DND-41 (cell line): ENCODE measurements at regions not wholly inside any gene's neighbourhood (a gene's known extent, or its start where the extent isn't known, plus 50 kb on each side); places are given as distances from the start of the nearest gene placed in this dataset.

Source experiments
- ATAC-seq: fragments of 200-7000 bp; cut with Tn5 transposase; 3 replicates; pipeline ENCODE4 v1.9.1; 2021; ENCODE audit warnings: low read depth; ENCODE audit not compliant: insufficient read depth
- DNase-seq: peaks from one replicate; pipeline ENCODE4 v3.0.0-alpha.2; 2020
- H2AFZ ChIP-seq: 2 replicates; pipeline ENCODE4 v1.6.0; 2012; ENCODE audit warnings: low read depth, low read length
- H3K27ac ChIP-seq: 2 replicates; pipeline ENCODE4 v1.5.1; 2012; ENCODE audit warnings: low read length, inconsistent platforms
- H3K27me3 ChIP-seq: fragments of 200-600 bp; sonication (generic); 2 replicates; pipeline ENCODE4 v1.6.0; 2012; ENCODE audit warnings: low read length, mild to moderate bottlenecking, inconsistent platforms; ENCODE audit not compliant: insufficient read depth, poor library complexity
- H3K36me3 ChIP-seq: 2 replicates; pipeline ENCODE4 v1.5.1; 2012; ENCODE audit warnings: low read length, inconsistent platforms; ENCODE audit not compliant: insufficient read depth
- H3K4me1 ChIP-seq: 2 replicates; pipeline ENCODE4 v1.5.1; 2012; ENCODE audit warnings: mild to moderate bottlenecking, low read length; ENCODE audit not compliant: insufficient read depth
- H3K4me2 ChIP-seq: 2 replicates; pipeline ENCODE4 v1.6.0; 2012; ENCODE audit warnings: mild to moderate bottlenecking, moderate library complexity, low read length, inconsistent platforms; ENCODE audit not compliant: insufficient read depth
- H3K4me3 ChIP-seq, 2 experiments: fragments of 200-600 bp in 1 of 2; shearing (Covaris generic) in 1 of 2; 2 replicates each; pipeline ENCODE4 v1.5.1; 2012 to 2016; ENCODE audit warnings: inconsistent platforms in 2 of 2, low read length in 2 of 2, mild to moderate bottlenecking in 2 of 2, low read depth in 1 of 2, moderate library complexity in 1 of 2
- H3K79me2 ChIP-seq: 2 replicates; pipeline ENCODE4 v1.6.0; 2012; ENCODE audit warnings: low read length, inconsistent platforms; ENCODE audit not compliant: insufficient read depth
- H3K9ac ChIP-seq: 2 replicates; pipeline ENCODE4 v1.6.0; 2012; ENCODE audit warnings: low read depth, mild to moderate bottlenecking, inconsistent platforms, low read length, moderate library complexity
- H3K9me3 ChIP-seq: 2 replicates; pipeline ENCODE4 v1.5.1; 2012; ENCODE audit warnings: low read length, moderate library complexity, mild to moderate bottlenecking, inconsistent platforms; ENCODE audit not compliant: insufficient read depth, severe bottlenecking
- H4K20me1 ChIP-seq: 2 replicates; pipeline ENCODE4 v1.6.0; 2012; ENCODE audit warnings: low read length; ENCODE audit not compliant: insufficient read depth
- CTCF ChIP-seq: IDR thresholded peaks from 2 replicates; pipeline ENCODE4 v1.5.1; 2012; ENCODE audit warnings: borderline replicate concordance, low read length, moderate library complexity, mild to moderate bottlenecking; ENCODE audit not compliant: poor library complexity, severe bottlenecking; ENCODE audit errors: extremely low read depth
- EZH2 ChIP-seq: IDR thresholded peaks from 3 replicates; pipeline ENCODE4 v1.6.1; 2012; ENCODE audit warnings: borderline replicate concordance, low read depth, mild to moderate bottlenecking, moderate library complexity, low read length, inconsistent platforms; ENCODE audit not compliant: severe bottlenecking

GRCh38 chr6:14431385-14432330 lies 314.1 kb downstream of the CD83 start:
- no peaks in the 10 kb centered on the region for H3K36me3 ChIP-seq
- no peak overlapping the region for H3K4me3 ChIP-seq
- H3K27ac ChIP-seq, result no peak overlapping the region
- TF ChIP-seq CTCF (no peak), EZH2 (no peak)
- no peaks in the 10 kb centered on the region for H3K27me3 ChIP-seq
- H3K4me1 ChIP-seq, result no peaks in the 10 kb centered on the region
- H2AFZ ChIP-seq, result no peak overlapping the region
- no peaks in the 10 kb centered on the region for H3K9me3 ChIP-seq
- DNase-seq, result no peak
- H3K4me2 ChIP-seq, result no peak overlapping the region
- no peaks in the 10 kb centered on the region for H3K79me2 ChIP-seq
- H3K9ac ChIP-seq, result no peak overlapping the region
- no peak for ATAC-seq
- H4K20me1 ChIP-seq, result no peaks in the 10 kb centered on the region

GRCh38 chr6:14434916-14435690 lies 317.5 kb downstream of the CD83 start:
- TF ChIP-seq CTCF (no peak), EZH2 (no peak)
- Histone ChIP-seq H3K9me3 (no peaks in the 10 kb centered on the region), H4K20me1 (no peaks in the 10 kb centered on the region), H3K4me3 (no peak overlapping the region), H3K9ac (no peak overlapping the region), H3K27me3 (no peaks in the 10 kb centered on the region), H3K36me3 (no peaks in the 10 kb centered on the region), H3K27ac (no peak overlapping the region), H3K4me1 (peaks cover 6% of the 10 kb centered on the region), H2AFZ (no peak overlapping the region), H3K79me2 (no peaks in the 10 kb centered on the region), H3K4me2 (no peak overlapping the region)
- DNase-seq (no peak), ATAC-seq (no peak)

- H3K27me3 ChIP-seq, result no peaks in the 10 kb centered on the region
- peaks cover 6% of the 10 kb centered on the region for H3K4me1 ChIP-seq
- H4K20me1 ChIP-seq, result no peaks in the 10 kb centered on the region
- no peaks in the 10 kb centered on the region for H3K36me3 ChIP-seq
- no peak overlapping the region for H3K4me2 ChIP-seq
- TF ChIP-seq CTCF, result no peak
- no peak for TF ChIP-seq EZH2
- H3K9ac ChIP-seq, result no peak overlapping the region
- no peak for ATAC-seq
- H3K4me3 ChIP-seq, result no peak overlapping the region
- H3K9me3 ChIP-seq, result no peaks in the 10 kb centered on the region
- H2AFZ ChIP-seq, result no peak overlapping the region
- no peak for DNase-seq
- H3K27ac ChIP-seq, result no peak overlapping the region
- no peaks in the 10 kb centered on the region for H3K79me2 ChIP-seq
Measured at GRCh38 chr6:14436592-14437132, 319.1 kb downstream of the CD83 start.
